ENCODE measurements at regions not wholly inside any gene's neighbourhood (a gene's known extent, or its start where the extent isn't known, plus 50 kb on each side); places are given as distances from the start of the nearest gene placed in this dataset.
A peak's percentile ranks its signal among the peaks of the same experiment; 100 is the strongest.

DNA sequence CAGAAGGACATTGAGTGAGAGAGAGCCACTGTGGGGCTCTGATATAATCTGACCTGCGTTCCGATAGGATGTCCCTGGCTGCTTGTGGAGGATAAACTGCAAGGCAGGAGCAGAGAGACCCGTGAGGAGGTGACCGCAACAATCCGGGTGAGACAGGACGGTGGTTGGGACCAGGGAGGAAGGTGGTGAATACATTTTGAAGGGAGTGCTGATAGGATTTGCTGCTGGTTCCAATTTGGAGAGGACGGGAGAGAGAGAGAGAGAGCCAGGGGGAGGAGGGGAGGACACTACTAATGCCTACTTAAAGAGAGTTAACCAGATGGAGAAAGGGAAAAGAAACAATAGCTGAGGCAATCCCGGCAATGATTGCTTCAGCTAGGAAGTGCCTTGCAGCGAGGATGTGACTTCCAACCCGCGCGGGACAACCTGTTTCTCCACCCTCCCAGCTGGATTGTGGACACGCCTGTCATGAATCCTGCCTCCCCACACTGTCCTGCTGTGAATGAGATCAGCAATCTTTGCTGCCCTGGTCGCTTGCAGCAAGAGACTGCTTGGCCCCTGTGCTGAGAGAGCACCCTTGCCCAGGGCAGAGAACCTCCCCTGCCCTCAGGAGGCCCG lies 199.0 kb upstream of the KCNG1 start:
- no peak for FAIRE-seq
- in situ Hi-C loops (cut with MboI), result no loop called here
- TF ChIP-seq ELF1 (tag; IDR thresholded peaks at IDR 0.05) (peak; percentile 71), CEBPG (CRISPR knock-in tag; IDR thresholded peaks at IDR 0.05) (peak; percentile 89), CEBPG (tag; conservative IDR thresholded peaks at IDR 0.05 in 1 of 2, IDR thresholded peaks at IDR 0.05 in 1 of 2) (peak; percentile 94 to 98), TAF9B (IDR thresholded peaks at IDR 0.05; ENCODE audit: partially characterized antibody) (no peak), JUND (IDR thresholded peaks at IDR 0.05; ENCODE audit: borderline replicate concordance, low read depth, low read length) (0 out of 2 replicates have a peak, but pooled peaks have one; percentile 14), JUND (tag; IDR thresholded peaks at IDR 0.05; ENCODE audit: borderline replicate concordance, low read depth, low read length) (peak; percentile 48; the same call in 1 of the 3 replicates), WHSC1 (IDR thresholded peaks at IDR 0.05; ENCODE audit: low read length) (no peak), MCM3 (IDR thresholded peaks at IDR 0.05) (no peak), ATF7 (IDR thresholded peaks at IDR 0.05) (peak; percentile 51; the same call in 1 of the 2 replicates), MAZ (CRISPR knock-in tag; conservative IDR thresholded peaks at IDR 0.05 in 1 of 2, IDR thresholded peaks at IDR 0.05 in 1 of 2) (0 out of 4 replicates have a peak, but pooled peaks of 1 of the 2 experiments have one; percentile 37), POLR2H (tag; IDR thresholded peaks at IDR 0.05; ENCODE audit: low read depth) (peak; percentile 67), CEBPB (tag; IDR thresholded peaks at IDR 0.05) (peak; percentile 39), RNF2 (IDR thresholded peaks at IDR 0.05) (no peak), FIP1L1 (IDR thresholded peaks at IDR 0.05; ENCODE audit: low read depth, low read length, poor library complexity, severe bottlenecking) (no peak), ZNF785 (CRISPR knock-in tag; IDR thresholded peaks at IDR 0.05) (no peak)
- TF ChIP-seq, protein P1, sequence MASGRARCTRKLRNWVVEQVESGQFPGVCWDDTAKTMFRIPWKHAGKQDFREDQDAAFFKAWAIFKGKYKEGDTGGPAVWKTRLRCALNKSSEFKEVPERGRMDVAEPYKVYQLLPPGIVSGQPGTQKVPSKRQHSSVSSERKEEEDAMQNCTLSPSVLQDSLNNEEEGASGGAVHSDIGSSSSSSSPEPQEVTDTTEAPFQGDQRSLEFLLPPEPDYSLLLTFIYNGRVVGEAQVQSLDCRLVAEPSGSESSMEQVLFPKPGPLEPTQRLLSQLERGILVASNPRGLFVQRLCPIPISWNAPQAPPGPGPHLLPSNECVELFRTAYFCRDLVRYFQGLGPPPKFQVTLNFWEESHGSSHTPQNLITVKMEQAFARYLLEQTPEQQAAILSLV (tag; IDR thresholded peaks at IDR 0.05), result 0 out of 2 replicates have a peak, but pooled peaks have one; percentile 33
- TF ChIP-seq, protein P2, sequence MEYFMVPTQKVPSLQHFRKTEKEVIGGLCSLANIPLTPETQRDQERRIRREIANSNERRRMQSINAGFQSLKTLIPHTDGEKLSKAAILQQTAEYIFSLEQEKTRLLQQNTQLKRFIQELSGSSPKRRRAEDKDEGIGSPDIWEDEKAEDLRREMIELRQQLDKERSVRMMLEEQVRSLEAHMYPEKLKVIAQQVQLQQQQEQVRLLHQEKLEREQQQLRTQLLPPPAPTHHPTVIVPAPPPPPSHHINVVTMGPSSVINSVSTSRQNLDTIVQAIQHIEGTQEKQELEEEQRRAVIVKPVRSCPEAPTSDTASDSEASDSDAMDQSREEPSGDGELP (CRISPR knock-in tag; IDR thresholded peaks at IDR 0.05; ENCODE audit: borderline replicate concordance), result peak; percentile 72; the same call in 1 of the 2 replicates
- TF ChIP-seq, protein P3, sequence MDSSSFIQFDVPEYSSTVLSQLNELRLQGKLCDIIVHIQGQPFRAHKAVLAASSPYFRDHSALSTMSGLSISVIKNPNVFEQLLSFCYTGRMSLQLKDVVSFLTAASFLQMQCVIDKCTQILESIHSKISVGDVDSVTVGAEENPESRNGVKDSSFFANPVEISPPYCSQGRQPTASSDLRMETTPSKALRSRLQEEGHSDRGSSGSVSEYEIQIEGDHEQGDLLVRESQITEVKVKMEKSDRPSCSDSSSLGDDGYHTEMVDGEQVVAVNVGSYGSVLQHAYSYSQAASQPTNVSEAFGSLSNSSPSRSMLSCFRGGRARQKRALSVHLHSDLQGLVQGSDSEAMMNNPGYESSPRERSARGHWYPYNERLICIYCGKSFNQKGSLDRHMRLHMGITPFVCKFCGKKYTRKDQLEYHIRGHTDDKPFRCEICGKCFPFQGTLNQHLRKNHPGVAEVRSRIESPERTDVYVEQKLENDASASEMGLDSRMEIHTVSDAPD (CRISPR knock-in tag; IDR thresholded peaks at IDR 0.05), result no peak

More for the DNA sequence above, 199.0 kb upstream of the KCNG1 start:
- Histone ChIP-seq H3K27me3 (ENCODE audit: control insufficient read depth in 2 of 2, insufficient read depth in 2 of 2, low read length in 2 of 2) (peaks cover 0 to 9% of the 10 kb centered on the region in 2 experiments; a peak in 2 of 5 replicates), H3K27ac (ENCODE audit: extremely low read depth, low read depth, low read length) (no peak overlapping the region), H3K4me2 (ENCODE audit: insufficient read depth, low read length) (no peak overlapping the region), H2AFZ (ENCODE audit: low read depth, low read length) (no peak overlapping the region), H4K20me1 (replicated peaks; ENCODE audit: control insufficient read depth, insufficient read depth, low read length) (no peaks in the 10 kb centered on the region), H3K9ac (ENCODE audit: insufficient read depth in 1 of 2, low read depth in 2 of 2, low read length in 2 of 2) (no peak overlapping the region), H3K9me1 (ENCODE audit: control insufficient read depth, insufficient read depth, low read length) (no peaks in the 10 kb centered on the region), H3K4me3 (no peak overlapping the region; the same call in 1 of the 2 replicates), H3K36me3 (ENCODE audit: control insufficient read depth, insufficient read depth, low read length) (no peaks in the 10 kb centered on the region), H3K9me3 (replicated peaks; ENCODE audit: control insufficient read depth, insufficient read depth, low read depth, low read length) (no peaks in the 10 kb centered on the region), H3K4me1 (replicated peaks in 1 of 2; ENCODE audit: control insufficient read depth in 2 of 2, insufficient read depth in 2 of 2, low read length in 2 of 2) (peaks cover 0 to 3% of the 10 kb centered on the region in 2 experiments; a peak in 2 of 5 replicates), H3K79me2 (ENCODE audit: control insufficient read depth, insufficient read depth, low read length) (no peaks in the 10 kb centered on the region)
- DNase-seq (ENCODE audit: extremely low read depth in 1 of 4, low spot score in 3 of 4) (peak in 1 of 4 experiments; percentile 8), ATAC-seq (peak; percentile 87)
- intact Hi-C loops (cut with micrococcal nuclease), result loop anchor here (2.0 to 5.0 kb wide), 2 partner anchors 85 to 230 kb away; no protein-coding TSS in a partner anchor
- no TSS peak for BruUV-seq (replicated peaks)
- under 1% methylated on average over 13 of the region's 15 CpGs for WGBS (ENCODE audit: insufficient coverage, low coverage, missing lambda C conversion rate)
- POLR2A ChIA-PET, result no interaction called here
- CTCF ChIA-PET (ENCODE audit: low intra/inter-chr PET ratio), result no interaction called here

Data from K562 (cell line).